Naive B cell (primary cell): ENCODE measurements at regions not wholly inside any gene's neighbourhood (a gene's known extent, or its start where the extent isn't known, plus 50 kb on each side); places are given as distances from the start of the nearest gene placed in this dataset.
"Not testable (repeated sequence)": the region's sequence is repeated elsewhere in the genome, so short reads cannot be mapped to it uniquely, and the experiment has no call there.

ENCODE experiments used
- ATAC-seq, 2 donors: fragments of 150-1000 bp; cut with Tn5 transposase; 2 replicates each; pipeline ENCODE4 v1.10.0; 2021; ENCODE audit warnings: low read depth in 2 of 2, mild to moderate bottlenecking in 2 of 2, moderate library complexity in 2 of 2
- DNase-seq: peaks from one replicate; pipeline ENCODE4 v3.0.0; 2022
- H3K27ac Mint-ChIP-seq, 6 donors: one replicate each; pipeline ENCODE4 v1.8.0; 2020 to 2022; ENCODE audit warnings: mild to moderate bottlenecking in 6 of 6, mixed read lengths in 6 of 6, moderate library complexity in 5 of 6, inconsistent platforms in 2 of 6
- H3K27me3 Mint-ChIP-seq, 3 donors: one replicate each; pipeline ENCODE4 v1.8.0; 2021 to 2022; ENCODE audit warnings: mixed read lengths in 3 of 3, mild to moderate bottlenecking in 1 of 3
- H3K36me3 Mint-ChIP-seq, 2 donors: one replicate each; pipeline ENCODE4 v1.8.0; 2020 to 2022; ENCODE audit warnings: mixed read lengths in 2 of 2, inconsistent platforms in 1 of 2, mild to moderate bottlenecking in 1 of 2
- H3K4me1 Mint-ChIP-seq, 3 donors: one replicate each; pipeline ENCODE4 v1.8.0; 2020 to 2022; ENCODE audit warnings: mixed read lengths in 3 of 3, inconsistent platforms in 1 of 3, mild to moderate bottlenecking in 1 of 3, moderate library complexity in 1 of 3
- H3K4me3 Mint-ChIP-seq, 8 donors: one replicate each; pipeline ENCODE4 v1.8.0; 2020 to 2022; ENCODE audit warnings: mild to moderate bottlenecking in 8 of 8, mixed read lengths in 8 of 8, moderate library complexity in 8 of 8, inconsistent platforms in 2 of 8
- H3K9me3 Mint-ChIP-seq, 7 donors: one replicate each; pipeline ENCODE4 v1.8.0; 2020 to 2022; ENCODE audit warnings: mixed read lengths in 7 of 7, mild to moderate bottlenecking in 5 of 7, inconsistent platforms in 2 of 7, moderate library complexity in 1 of 7

- Mint-ChIP-seq H3K4me3 (no peak overlapping the region), H3K27me3 (peaks cover 22 to 66% (median 60%) of the 10 kb centered on the region in 3 donors), H3K27ac (peak overlapping the region in 1 of 6 donors; percentile 38), H3K9me3 (no peaks in the 10 kb centered on the region), H3K36me3 (peaks cover 0 to 7% of the 10 kb centered on the region in 2 donors), H3K4me1 (peaks cover 0 to 3% (median 0%) of the 10 kb centered on the region in 3 donors)
- ATAC-seq, result no peak
- DNase-seq, result no peak
Observed at GRCh38 chr11:69869311-69869939, 50.2 kb upstream of the FGF3 start.

GRCh38 chr11:69870766-69871165, 51.5 kb upstream of the FGF3 start:
- ATAC-seq (no peak), DNase-seq (no peak)
- H3K27ac Mint-ChIP-seq, result peak overlapping the region in 1 of 6 donors; percentile 3
- no peak overlapping the region for H3K4me3 Mint-ChIP-seq
- no peaks in the 10 kb centered on the region for H3K9me3 Mint-ChIP-seq
- peaks cover 0 to 3% (median 0%) of the 10 kb centered on the region in 3 donors for H3K4me1 Mint-ChIP-seq
- peaks cover 22 to 52% (median 47%) of the 10 kb centered on the region in 3 donors for H3K27me3 Mint-ChIP-seq
- H3K36me3 Mint-ChIP-seq, result peaks cover 0 to 7% of the 10 kb centered on the region in 2 donors

GRCh38 chr11:69873166-69874077, 54.2 kb upstream of the FGF3 start:
- Mint-ChIP-seq H3K27ac (no peak overlapping the region), H3K36me3 (peaks cover 0 to 7% of the 10 kb centered on the region in 2 donors), H3K9me3 (no peaks in the 10 kb centered on the region), H3K27me3 (peaks cover 9 to 42% (median 35%) of the 10 kb centered on the region in 3 donors), H3K4me3 (no peak overlapping the region), H3K4me1 (peaks cover 0 to 3% (median 0%) of the 10 kb centered on the region in 3 donors)
- DNase-seq, result no peak
- no peak for ATAC-seq

GRCh38 chr11:69874178-69874983, 55.2 kb upstream of the FGF3 start:
- Mint-ChIP-seq H3K36me3 (peaks cover 0 to 7% of the 10 kb centered on the region in 2 donors), H3K27me3 (peaks cover 9 to 32% (median 26%) of the 10 kb centered on the region in 3 donors), H3K4me3 (no peak overlapping the region), H3K4me1 (peaks cover 0 to 3% (median 0%) of the 10 kb centered on the region in 3 donors), H3K27ac (no peak overlapping the region), H3K9me3 (no peaks in the 10 kb centered on the region)
- no peak for DNase-seq
- no peak for ATAC-seq

- no peaks in the 10 kb centered on the region for H3K9me3 Mint-ChIP-seq
- no peak overlapping the region for H3K27ac Mint-ChIP-seq
- DNase-seq (no peak), ATAC-seq (no peak)
- H3K36me3 Mint-ChIP-seq, result peaks cover 0 to 7% of the 10 kb centered on the region in 2 donors
- H3K27me3 Mint-ChIP-seq, result peaks cover 9 to 29% (median 23%) of the 10 kb centered on the region in 3 donors
- peaks cover 0 to 3% (median 0%) of the 10 kb centered on the region in 3 donors for H3K4me1 Mint-ChIP-seq
- no peak overlapping the region for H3K4me3 Mint-ChIP-seq
Observed at GRCh38 chr11:69874984-69875624, 55.9 kb upstream of the FGF3 start.

- H3K4me1 Mint-ChIP-seq, result peaks cover 0 to 3% (median 0%) of the 10 kb centered on the region in 3 donors
- H3K27ac Mint-ChIP-seq, result no peak overlapping the region
- no peaks in the 10 kb centered on the region for H3K9me3 Mint-ChIP-seq
- H3K4me3 Mint-ChIP-seq, result no peak overlapping the region
- DNase-seq (no peak), ATAC-seq (no peak)
- peaks cover 7 to 32% (median 28%) of the 10 kb centered on the region in 3 donors for H3K27me3 Mint-ChIP-seq
- peaks cover 0 to 7% of the 10 kb centered on the region in 2 donors for H3K36me3 Mint-ChIP-seq
Observed at GRCh38 chr11:69876013-69876412, 56.8 kb upstream of the FGF3 start.

GRCh38 chr11:69877235-69877634, 58.0 kb upstream of the FGF3 start:
- Mint-ChIP-seq H3K27ac (no peak overlapping the region), H3K27me3 (peaks cover 0 to 28% (median 24%) of the 10 kb centered on the region in 3 donors), H3K36me3 (peaks cover 0 to 7% of the 10 kb centered on the region in 2 donors), H3K9me3 (no peaks in the 10 kb centered on the region), H3K4me1 (peaks cover 0 to 3% (median 0%) of the 10 kb centered on the region in 3 donors), H3K4me3 (no peak overlapping the region)
- DNase-seq, result no peak
- ATAC-seq, result no peak

- not testable (repeated sequence) for ATAC-seq, H3K9me3 Mint-ChIP-seq, DNase-seq, H3K36me3 Mint-ChIP-seq, H3K4me1 Mint-ChIP-seq, H3K27ac Mint-ChIP-seq, H3K4me3 Mint-ChIP-seq
- H3K27me3 Mint-ChIP-seq, result peaks cover 0 to 25% (median 22%) of the 10 kb centered on the region in 3 donors
Observed at GRCh38 chr11:69877704-69878103, 58.5 kb upstream of the FGF3 start.

- Mint-ChIP-seq H3K27me3 (peaks cover 0 to 26% (median 22%) of the 10 kb centered on the region in 3 donors), H3K4me1 (no peaks in the 10 kb centered on the region), H3K36me3 (no peaks in the 10 kb centered on the region), H3K27ac (no peak overlapping the region), H3K4me3 (no peak overlapping the region), H3K9me3 (no peaks in the 10 kb centered on the region)
- DNase-seq, result no peak
- no peak for ATAC-seq
Observed at GRCh38 chr11:69878144-69878883, 59.1 kb upstream of the FGF3 start.

- Mint-ChIP-seq H3K27ac (no peak overlapping the region), H3K36me3 (no peaks in the 10 kb centered on the region), H3K9me3 (no peaks in the 10 kb centered on the region), H3K4me1 (no peaks in the 10 kb centered on the region), H3K4me3 (no peak overlapping the region), H3K27me3 (peaks cover 0 to 26% (median 22%) of the 10 kb centered on the region in 3 donors)
- no peak for ATAC-seq
- no peak for DNase-seq
Observed at GRCh38 chr11:69878927-69879728, 59.9 kb upstream of the FGF3 start.

GRCh38 chr11:69879729-69880005, 60.5 kb upstream of the FGF3 start:
- no peaks in the 10 kb centered on the region for H3K4me1 Mint-ChIP-seq
- DNase-seq (no peak), ATAC-seq (no peak)
- H3K27me3 Mint-ChIP-seq, result peaks cover 0 to 26% (median 22%) of the 10 kb centered on the region in 3 donors
- H3K27ac Mint-ChIP-seq, result no peak overlapping the region
- H3K9me3 Mint-ChIP-seq, result no peaks in the 10 kb centered on the region
- H3K4me3 Mint-ChIP-seq, result no peak overlapping the region
- no peaks in the 10 kb centered on the region for H3K36me3 Mint-ChIP-seq
